Smooth muscle cell (in vitro differentiated cells): ENCODE measurements at regions not wholly inside any gene's neighbourhood (a gene's known extent, or its start where the extent isn't known, plus 50 kb on each side); places are given as distances from the start of the nearest gene placed in this dataset.

Source experiments
- DNase-seq: peaks from one replicate; lab custom pipeline; 2025; ENCODE audit not compliant: unreplicated experiment; lab: John Stamatoyannopoulos, UW
- H2AFZ ChIP-seq: fragments of 200-600 bp; sonication (generic); 2 replicates; pipeline ENCODE4 v1.6.0; 2016; ENCODE audit warnings: antibody characterized with exemption, low read depth, mild to moderate bottlenecking
- H3F3A ChIP-seq: fragments of 200-600 bp; sonication (generic); 2 replicates; pipeline ENCODE4 v1.6.0; 2017; ENCODE audit warnings: antibody characterized with exemption, low read depth
- H3K27ac ChIP-seq: fragments of 200-600 bp; sonication (generic); 2 replicates; pipeline ENCODE4 v1.5.1; 2016; ENCODE audit warnings: low read depth, mild to moderate bottlenecking
- H3K27me3 ChIP-seq: fragments of 200-600 bp; sonication (generic); 2 replicates; pipeline ENCODE4 v1.6.1; 2016; ENCODE audit warnings: low read depth, mild to moderate bottlenecking
- H3K36me3 ChIP-seq: fragments of 200-600 bp; sonication (generic); 2 replicates; pipeline ENCODE4 v1.5.1; 2016; ENCODE audit warnings: low read depth
- H3K4me1 ChIP-seq: fragments of 200-600 bp; sonication (generic); 2 replicates; pipeline ENCODE4 v1.5.1; 2016; ENCODE audit warnings: low read depth
- H3K4me2 ChIP-seq: fragments of 200-600 bp; sonication (generic); 2 replicates; pipeline ENCODE4 v1.6.0; 2016; ENCODE audit warnings: mild to moderate bottlenecking
- H3K4me3 ChIP-seq: fragments of 200-600 bp; sonication (generic); 2 replicates; pipeline ENCODE4 v1.5.1; 2016; ENCODE audit warnings: mild to moderate bottlenecking
- H3K79me2 ChIP-seq: fragments of 200-600 bp; sonication (generic); 2 replicates; pipeline ENCODE4 v1.6.0; 2016; ENCODE audit warnings: low read depth, mild to moderate bottlenecking
- H3K9ac ChIP-seq: fragments of 200-600 bp; sonication (generic); 2 replicates; pipeline ENCODE4 v1.6.0; 2016; ENCODE audit warnings: low read depth
- H3K9me3 ChIP-seq: fragments of 200-600 bp; sonication (generic); replicated peaks from 2 replicates; pipeline ENCODE4 v1.5.1; 2016; ENCODE audit warnings: low read depth
- H4K20me1 ChIP-seq: fragments of 200-600 bp; sonication (generic); 2 replicates; pipeline ENCODE4 v1.6.0; 2016; ENCODE audit warnings: low read depth
- WGBS: methylation state at CpG from one replicate; pipeline ENCODE4 v1.1.7; 2016; ENCODE audit warnings: low lambda C conversion rate; 5-methylcytosine and 5-hydroxymethylcytosine counted together
- TF ChIP-seq, protein P1 (sequence below): fragments of 200-600 bp; sonication (generic); IDR thresholded peaks from 2 replicates; pipeline ENCODE4 v1.5.1; 2017; ENCODE audit warnings: borderline replicate concordance, mild to moderate bottlenecking, antibody characterized with exemption; ENCODE audit not compliant: insufficient read depth, poor library complexity, severe bottlenecking

- no peak overlapping the region for H3K4me3 ChIP-seq
- TF ChIP-seq, protein P1, sequence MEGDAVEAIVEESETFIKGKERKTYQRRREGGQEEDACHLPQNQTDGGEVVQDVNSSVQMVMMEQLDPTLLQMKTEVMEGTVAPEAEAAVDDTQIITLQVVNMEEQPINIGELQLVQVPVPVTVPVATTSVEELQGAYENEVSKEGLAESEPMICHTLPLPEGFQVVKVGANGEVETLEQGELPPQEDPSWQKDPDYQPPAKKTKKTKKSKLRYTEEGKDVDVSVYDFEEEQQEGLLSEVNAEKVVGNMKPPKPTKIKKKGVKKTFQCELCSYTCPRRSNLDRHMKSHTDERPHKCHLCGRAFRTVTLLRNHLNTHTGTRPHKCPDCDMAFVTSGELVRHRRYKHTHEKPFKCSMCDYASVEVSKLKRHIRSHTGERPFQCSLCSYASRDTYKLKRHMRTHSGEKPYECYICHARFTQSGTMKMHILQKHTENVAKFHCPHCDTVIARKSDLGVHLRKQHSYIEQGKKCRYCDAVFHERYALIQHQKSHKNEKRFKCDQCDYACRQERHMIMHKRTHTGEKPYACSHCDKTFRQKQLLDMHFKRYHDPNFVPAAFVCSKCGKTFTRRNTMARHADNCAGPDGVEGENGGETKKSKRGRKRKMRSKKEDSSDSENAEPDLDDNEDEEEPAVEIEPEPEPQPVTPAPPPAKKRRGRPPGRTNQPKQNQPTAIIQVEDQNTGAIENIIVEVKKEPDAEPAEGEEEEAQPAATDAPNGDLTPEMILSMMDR, result no peak
- no peak overlapping the region for H3K4me2 ChIP-seq
- DNase-seq, result no peak
- H3K36me3 ChIP-seq, result no peaks in the 10 kb centered on the region
- no peaks in the 10 kb centered on the region for H4K20me1 ChIP-seq
- H3K27me3 ChIP-seq, result no peaks in the 10 kb centered on the region
- 86% methylated on average over 3 of the region's 3 CpGs for WGBS
- no peaks in the 10 kb centered on the region for H3K79me2 ChIP-seq
- no peaks in the 10 kb centered on the region for H3K9me3 ChIP-seq
- H2AFZ ChIP-seq, result no peak overlapping the region
- no peaks in the 10 kb centered on the region for H3F3A ChIP-seq
- H3K4me1 ChIP-seq, result peaks cover 17% of the 10 kb centered on the region
- no peak overlapping the region for H3K9ac ChIP-seq
- no peak overlapping the region for H3K27ac ChIP-seq
Measured at GRCh38 chr6:9085054-9085708, 649.8 kb upstream of the SLC35B3 start.

DNA sequence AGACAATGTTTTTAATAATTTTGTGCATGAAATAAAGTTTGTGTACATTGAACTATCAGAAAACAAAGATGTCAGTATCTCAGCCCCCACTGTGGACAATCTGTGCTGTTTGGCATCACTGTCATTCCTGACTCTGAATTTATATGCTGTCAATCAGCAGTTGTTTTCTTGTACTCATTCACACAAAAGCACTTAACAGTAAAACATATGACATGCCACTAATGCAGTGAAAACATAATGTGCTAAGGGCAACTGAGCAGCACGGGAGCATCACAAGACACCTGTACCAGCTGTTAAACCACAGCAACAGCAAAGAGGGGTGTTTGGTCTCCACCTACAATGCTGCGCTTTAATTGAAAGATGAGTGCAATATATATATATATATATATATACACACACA is 647.8 kb upstream of the SLC35B3 start:
- Histone ChIP-seq H2AFZ (no peak overlapping the region), H3K9me3 (no peaks in the 10 kb centered on the region), H3K4me3 (no peak overlapping the region), H3K4me2 (no peak overlapping the region), H3K4me1 (peaks cover 17% of the 10 kb centered on the region), H3K27me3 (no peaks in the 10 kb centered on the region), H4K20me1 (no peaks in the 10 kb centered on the region), H3K27ac (no peak overlapping the region), H3K36me3 (no peaks in the 10 kb centered on the region), H3K79me2 (no peaks in the 10 kb centered on the region), H3F3A (no peaks in the 10 kb centered on the region), H3K9ac (no peak overlapping the region)
- TF ChIP-seq, protein P1, result no peak
- 95% methylated on average over 2 of the region's 2 CpGs for WGBS
- no peak for DNase-seq

DNA sequence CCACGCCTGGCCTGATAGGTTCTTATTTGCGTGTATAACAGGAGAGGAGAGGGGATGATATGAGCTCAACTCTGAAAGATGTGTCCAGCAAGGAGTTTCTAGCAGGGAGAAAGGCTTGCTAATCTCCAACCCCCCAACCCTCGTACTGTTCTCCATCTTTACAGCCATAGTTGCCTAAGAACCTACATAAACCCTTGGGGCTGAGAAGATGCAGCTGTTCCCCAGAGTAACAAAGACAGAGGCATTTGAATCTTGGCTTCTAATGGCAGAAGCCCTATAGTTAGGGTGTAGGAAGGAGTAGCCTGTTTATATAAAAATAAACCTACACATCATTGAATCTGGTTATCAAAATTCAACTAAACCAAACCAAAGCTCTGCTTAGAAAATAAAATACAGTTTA is 631.4 kb upstream of the SLC35B3 start:
- Histone ChIP-seq H3K79me2 (no peaks in the 10 kb centered on the region), H2AFZ (no peak overlapping the region), H3K27ac (no peak overlapping the region), H3K36me3 (no peaks in the 10 kb centered on the region), H3K9ac (no peak overlapping the region), H3F3A (no peaks in the 10 kb centered on the region), H3K4me1 (no peaks in the 10 kb centered on the region), H3K27me3 (no peaks in the 10 kb centered on the region), H3K4me2 (no peak overlapping the region), H4K20me1 (no peaks in the 10 kb centered on the region), H3K4me3 (no peak overlapping the region), H3K9me3 (no peaks in the 10 kb centered on the region)
- 93% methylated on average over 3 of the region's 3 CpGs for WGBS
- no peak for DNase-seq
- TF ChIP-seq, protein P1, result no peak

DNA sequence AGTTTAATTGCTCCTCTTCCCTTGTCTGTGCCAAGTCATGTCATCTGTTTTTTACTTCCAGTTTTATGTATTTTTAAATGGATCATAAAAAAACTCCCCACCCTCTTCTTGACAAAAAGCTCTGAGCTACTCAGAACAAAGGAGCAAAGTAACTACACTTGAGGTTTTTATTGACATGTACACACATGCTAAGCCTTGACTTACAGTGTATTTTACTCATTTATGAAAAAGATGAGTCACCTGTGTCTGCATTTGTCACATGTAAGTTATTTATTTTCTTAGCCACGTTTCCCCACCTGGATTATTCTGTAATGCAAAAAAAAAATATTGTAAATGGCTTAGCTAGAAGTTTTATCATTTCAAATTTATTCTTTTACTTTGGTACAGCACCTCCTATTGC is 628.8 kb upstream of the SLC35B3 start:
- H3K4me3 ChIP-seq, result no peak overlapping the region
- H3K36me3 ChIP-seq, result no peaks in the 10 kb centered on the region
- H3K27me3 ChIP-seq, result no peaks in the 10 kb centered on the region
- WGBS, result 57% methylated on average over 1 of the region's 1 CpG
- no peak for DNase-seq
- H2AFZ ChIP-seq, result no peak overlapping the region
- no peaks in the 10 kb centered on the region for H4K20me1 ChIP-seq
- TF ChIP-seq, protein P1, result no peak
- H3K9me3 ChIP-seq, result no peaks in the 10 kb centered on the region
- no peaks in the 10 kb centered on the region for H3K4me1 ChIP-seq
- H3K4me2 ChIP-seq, result no peak overlapping the region
- H3F3A ChIP-seq, result no peaks in the 10 kb centered on the region
- no peak overlapping the region for H3K9ac ChIP-seq
- peak overlapping the region; percentile 36 for H3K27ac ChIP-seq
- no peaks in the 10 kb centered on the region for H3K79me2 ChIP-seq
